Epidermal melanocyte (primary cell): ENCODE measurements at regions not wholly inside any gene's neighbourhood (a gene's known extent, or its start where the extent isn't known, plus 50 kb on each side); places are given as distances from the start of the nearest gene placed in this dataset.

Experiments used
- DNase-seq: peaks from one replicate; pipeline ENCODE4 v3.0.0; 2011; ENCODE audit warnings: low spot score; ENCODE audit not compliant: insufficient read length

- DNase-seq, result no peak
These were observed 119.9 kb upstream of the PIEZO2 start for GRCh38 chr18:11269257-11269656.

- no peak for DNase-seq
These were observed 119.4 kb upstream of the PIEZO2 start for GRCh38 chr18:11268741-11269233.

GRCh38 chr18:11268153-11268552, 118.8 kb upstream of the PIEZO2 start:
- no peak for DNase-seq

DNA sequence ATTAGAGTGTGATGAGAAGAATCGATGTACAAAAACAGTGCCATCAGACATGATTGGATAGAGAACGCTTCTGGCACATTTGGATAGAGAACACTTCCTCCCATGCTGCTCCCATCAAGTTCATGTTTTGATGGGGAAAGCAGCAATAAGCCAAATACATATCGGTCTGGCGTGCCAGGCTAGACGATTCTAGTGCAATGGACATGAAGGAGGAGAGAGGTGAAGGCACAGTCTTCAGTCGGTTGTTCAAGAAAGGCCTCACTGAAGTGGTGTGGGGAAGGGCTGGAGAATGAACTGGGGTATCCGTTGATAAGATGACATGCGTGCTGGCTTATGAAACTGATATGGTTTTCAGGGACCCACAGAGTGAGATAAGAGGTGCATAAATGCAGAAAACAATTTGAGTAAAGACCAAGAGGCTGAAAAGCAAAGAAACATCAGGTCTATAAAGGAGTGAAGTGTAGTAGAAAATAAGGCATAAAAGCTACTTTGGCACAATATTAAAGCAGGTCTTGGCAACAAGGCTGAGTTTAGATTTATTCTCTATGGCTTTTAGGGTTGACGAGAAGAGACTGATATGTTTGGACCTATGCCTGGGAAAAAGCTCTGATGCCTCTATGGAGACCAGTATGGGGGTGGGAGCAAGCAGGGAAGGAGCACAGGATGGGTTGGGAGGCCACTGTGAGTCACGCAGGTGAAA, 117.6 kb upstream of the PIEZO2 start:
- DNase-seq, result no peak

DNA sequence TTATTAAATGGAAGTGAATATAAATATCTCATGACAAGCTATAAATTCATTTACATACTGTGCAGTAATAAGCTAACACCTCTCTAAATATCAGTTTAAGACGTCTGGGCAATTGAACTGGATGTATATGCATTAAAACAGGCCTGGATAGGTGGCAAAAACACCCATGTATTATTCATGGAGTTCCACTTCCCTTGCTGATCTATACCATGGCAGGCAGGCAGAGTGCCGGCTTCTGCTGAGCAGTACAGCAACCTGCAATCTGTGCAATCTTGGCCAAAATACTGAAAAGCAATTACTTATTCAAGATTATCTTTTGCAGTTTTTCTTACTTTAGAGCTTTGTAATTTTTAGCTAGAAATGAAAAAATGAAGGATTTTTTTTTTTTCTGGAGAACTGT, 112.1 kb upstream of the PIEZO2 start:
- DNase-seq, result no peak

DNA sequence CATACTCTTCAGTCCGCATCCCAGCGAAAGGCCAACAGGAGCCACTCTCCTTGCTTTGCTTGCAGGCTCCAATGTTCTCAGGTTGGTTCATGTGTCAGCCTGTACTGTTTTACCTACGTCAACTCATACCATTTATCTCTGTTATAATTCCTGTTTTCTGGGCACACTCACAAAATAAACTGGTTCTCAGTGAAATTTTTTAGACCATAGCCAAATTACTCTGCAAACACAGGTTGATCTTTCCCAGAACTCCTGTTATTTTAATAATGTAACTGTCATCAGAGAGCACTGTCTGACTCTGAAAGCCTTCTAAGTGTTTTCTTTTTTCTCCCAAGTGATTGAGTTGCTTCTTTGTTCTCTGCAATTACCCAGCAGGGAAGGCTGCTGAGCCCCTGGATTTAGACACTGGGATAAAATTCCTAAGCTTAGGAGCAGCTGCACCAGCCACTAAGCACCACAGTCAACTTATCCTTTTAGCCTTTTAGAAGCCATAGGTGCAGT, 111.6 kb upstream of the PIEZO2 start:
- no peak for DNase-seq

DNA sequence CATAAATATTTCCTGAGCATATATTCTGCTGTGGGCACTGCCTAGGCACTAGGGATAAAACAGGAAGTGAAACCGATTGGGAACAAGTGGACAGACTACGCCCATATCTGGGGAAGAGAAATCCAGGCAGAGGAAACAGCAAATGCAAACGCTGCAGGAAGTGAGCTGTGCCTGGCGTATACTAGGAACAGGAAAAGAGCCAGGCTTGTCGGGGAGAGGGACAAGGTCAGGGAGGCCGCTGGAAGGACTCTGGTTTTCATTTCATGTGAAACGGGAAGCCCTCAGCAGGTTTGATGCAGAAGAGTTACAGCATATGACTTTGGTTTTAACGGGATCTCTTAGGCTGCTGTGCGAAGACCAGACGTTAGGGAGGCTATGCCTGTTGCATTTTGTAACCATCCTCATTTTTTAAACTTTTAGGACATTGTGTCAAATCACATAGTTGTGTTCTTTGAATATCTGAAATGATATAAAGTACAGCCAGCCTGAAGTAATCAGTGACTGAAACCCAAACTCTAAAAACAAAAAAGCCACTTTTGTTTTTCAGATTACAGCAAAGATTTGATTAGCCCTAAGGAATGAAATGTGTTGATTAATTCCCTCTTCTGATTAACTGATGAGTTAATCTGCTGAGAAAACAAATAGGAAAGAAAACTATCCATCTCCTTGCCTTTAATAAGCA, 110.2 kb upstream of the PIEZO2 start:
- DNase-seq, result no peak

DNA sequence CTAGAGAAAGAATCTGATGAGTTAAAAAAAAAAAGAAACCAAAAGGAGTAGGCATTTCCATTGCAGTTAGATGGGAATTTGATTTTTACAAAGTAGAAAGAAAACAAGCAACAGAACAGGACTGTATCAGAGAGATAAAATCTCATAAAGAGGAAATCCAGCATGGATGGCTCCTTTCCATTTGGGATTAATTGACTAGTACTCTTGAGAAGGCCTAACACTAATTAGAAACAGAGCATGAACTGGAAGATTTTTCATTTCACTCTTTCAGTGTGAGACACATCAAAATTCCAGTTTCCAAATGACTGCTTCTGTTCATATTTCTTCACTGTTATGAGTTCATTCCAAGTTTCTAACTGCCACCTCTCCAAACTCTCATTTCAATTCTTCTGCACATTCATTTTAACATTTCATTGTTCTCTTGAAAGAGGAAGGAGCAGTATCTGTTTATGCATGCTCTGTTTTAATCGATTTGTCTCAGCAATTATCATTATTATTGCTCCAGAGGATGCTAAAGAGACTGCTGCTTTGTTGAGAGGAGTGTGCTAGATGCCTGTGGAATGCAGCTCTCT, 108.8 kb upstream of the PIEZO2 start:
- DNase-seq, result no peak

GRCh38 chr18:11256251-11256650, 106.9 kb upstream of the PIEZO2 start:
- no peak for DNase-seq

DNA sequence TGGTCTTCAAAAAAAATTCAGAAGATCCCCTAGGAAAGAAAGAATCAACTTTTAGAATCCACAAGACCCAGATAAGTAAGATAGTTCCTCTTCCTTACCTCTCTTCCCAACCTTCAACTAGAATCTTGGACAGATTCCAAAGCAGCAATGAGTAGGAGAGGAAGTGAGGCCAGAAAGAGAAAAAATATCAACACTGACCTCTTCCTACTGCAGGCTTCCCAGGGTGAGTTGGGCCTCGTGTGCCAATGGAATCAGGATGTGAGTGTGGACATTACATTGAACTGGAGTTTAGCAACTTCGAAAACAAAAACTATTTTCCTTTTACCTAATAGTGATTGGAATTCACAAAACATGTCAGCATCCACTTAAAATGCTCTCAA, 102.5 kb upstream of the PIEZO2 start:
- no peak for DNase-seq

- no peak for DNase-seq
These were observed 102.0 kb upstream of the PIEZO2 start for GRCh38 chr18:11251229-11251890.

DNA sequence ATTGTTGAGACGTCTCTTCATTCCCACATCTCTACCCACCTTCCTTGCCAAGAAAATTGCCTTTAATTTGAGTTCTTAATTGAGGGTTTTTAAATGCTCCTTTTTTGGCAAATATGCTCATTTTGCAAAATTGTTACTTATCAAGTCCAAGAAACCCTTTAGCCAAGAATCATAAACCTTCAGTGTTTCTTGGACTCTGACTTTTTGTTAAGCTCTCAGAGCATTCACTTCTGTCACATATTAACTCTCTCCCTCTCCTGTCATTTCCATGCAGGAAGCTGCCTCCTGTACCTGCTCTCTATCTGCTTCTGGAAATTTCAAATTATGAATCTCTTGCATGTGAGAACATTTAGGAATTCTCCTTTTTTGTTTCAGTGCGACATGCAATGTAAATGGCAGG, 100.0 kb upstream of the PIEZO2 start:
- DNase-seq, result no peak

DNA sequence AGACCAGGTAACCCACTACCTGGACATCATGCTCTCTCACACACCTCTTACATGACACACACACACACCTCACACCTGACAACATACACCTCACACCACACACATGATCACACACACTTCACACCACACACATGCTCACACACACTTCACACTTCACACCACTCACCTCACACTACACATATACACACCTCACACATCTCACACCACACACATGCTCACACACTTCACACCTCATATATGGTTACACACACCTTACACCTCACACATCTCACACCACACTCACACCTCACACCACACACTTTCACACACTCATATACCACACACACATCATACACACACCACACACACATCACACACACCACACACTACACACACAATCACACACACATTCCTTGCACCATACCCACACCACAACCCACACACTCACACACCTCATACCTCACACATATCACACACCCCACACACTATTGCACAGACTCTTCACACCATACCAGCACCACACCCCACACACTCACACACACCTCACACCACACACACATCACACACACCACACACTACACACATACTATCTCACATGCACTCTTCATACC, 98.1 kb upstream of the PIEZO2 start:
- no peak for DNase-seq

- DNase-seq, result no peak
These were observed 97.3 kb upstream of the PIEZO2 start for GRCh38 chr18:11246495-11247300.

- no peak for DNase-seq
These were observed 96.5 kb upstream of the PIEZO2 start for GRCh38 chr18:11245879-11246278.

DNA sequence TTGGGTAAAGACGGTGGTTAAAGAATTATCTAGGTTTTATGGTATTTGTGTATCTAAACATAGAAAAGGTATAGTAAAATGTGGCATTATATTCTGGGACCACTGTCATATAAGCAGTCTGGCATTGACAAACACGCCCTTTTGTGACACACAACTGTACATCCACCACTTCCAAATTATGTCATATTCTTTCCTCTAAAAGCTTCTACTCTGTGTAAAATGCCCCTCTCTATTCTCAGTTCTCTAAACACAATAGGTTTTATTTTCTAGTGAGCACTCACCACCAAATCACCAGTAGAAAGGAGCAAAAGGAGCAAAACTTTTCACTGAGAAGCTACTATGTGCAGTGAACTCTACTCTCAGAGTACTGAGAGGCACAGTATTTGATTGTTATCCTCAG, 88.1 kb upstream of the PIEZO2 start:
- no peak for DNase-seq

GRCh38 chr18:11237066-11237465, 87.7 kb upstream of the PIEZO2 start:
- DNase-seq, result no peak

GRCh38 chr18:11224153-11224552, 74.8 kb upstream of the PIEZO2 start:
- DNase-seq, result no peak

DNA sequence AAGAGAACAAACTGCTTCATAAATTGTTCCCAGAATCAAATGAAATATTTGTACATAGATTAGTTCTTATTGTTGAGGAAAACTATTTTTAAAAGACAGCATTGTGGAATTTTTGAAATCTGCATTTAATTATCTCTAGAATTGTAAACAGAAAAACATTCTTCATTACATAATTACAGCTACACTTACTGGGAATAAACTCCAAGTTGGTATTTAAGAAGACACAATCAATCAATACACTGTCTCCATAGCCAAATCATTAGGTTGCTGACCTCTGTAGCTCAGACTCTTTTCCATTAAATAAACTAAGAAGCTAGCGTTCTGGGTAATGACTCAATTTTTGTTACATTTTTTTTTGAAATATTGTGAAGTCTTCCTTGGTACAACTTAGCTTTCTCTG, 70.2 kb upstream of the PIEZO2 start:
- DNase-seq, result no peak

DNA sequence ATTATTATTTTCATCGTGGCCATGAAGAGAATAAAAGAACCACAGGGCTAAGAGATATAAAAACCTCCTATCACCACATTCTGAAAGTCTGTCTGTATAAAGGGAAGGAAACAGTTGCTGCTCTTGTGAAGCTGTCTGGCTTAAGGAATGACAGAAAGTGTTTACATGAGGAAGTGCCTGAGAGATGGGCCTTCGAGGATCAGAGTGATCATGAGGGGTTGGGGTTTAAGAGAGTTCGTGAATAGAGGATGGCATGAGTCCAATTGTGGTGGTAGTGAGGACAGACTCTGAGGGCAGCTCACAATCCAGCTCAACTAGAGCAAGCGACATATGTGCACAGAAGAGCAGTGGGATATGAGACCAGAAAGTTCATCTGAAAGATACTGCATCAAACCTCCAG, 65.8 kb upstream of the PIEZO2 start:
- DNase-seq, result no peak

GRCh38 chr18:11204020-11204419, 54.7 kb upstream of the PIEZO2 start:
- DNase-seq, result no peak
